HUES48 (cell line): ENCODE measurements at regions not wholly inside any gene's neighbourhood (a gene's known extent, or its start where the extent isn't known, plus 50 kb on each side); places are given as distances from the start of the nearest gene placed in this dataset.
"Not testable (repeated sequence)": the region's sequence is repeated elsewhere in the genome, so short reads cannot be mapped to it uniquely, and the experiment has no call there.

Source experiments
- H3K27ac ChIP-seq: one replicate; pipeline ENCODE4 v1.7.0; 2013; ENCODE audit warnings: low read depth, low read length, inconsistent platforms
- H3K27me3 ChIP-seq: 2 replicates; pipeline ENCODE4 v1.6.1; 2013; ENCODE audit warnings: mild to moderate bottlenecking, low read length; ENCODE audit not compliant: control insufficient read depth, insufficient read depth
- H3K36me3 ChIP-seq: 2 replicates; pipeline ENCODE4 v1.6.1; 2013; ENCODE audit warnings: low read length; ENCODE audit not compliant: control insufficient read depth, insufficient read depth
- H3K4me1 ChIP-seq: 2 replicates; pipeline ENCODE4 v1.6.1; 2013; ENCODE audit warnings: mild to moderate bottlenecking, low read length; ENCODE audit not compliant: control insufficient read depth, insufficient read depth
- H3K4me3 ChIP-seq: 2 replicates; pipeline ENCODE4 v1.5.1; 2013; ENCODE audit warnings: mild to moderate bottlenecking, low read depth, low read length
- H3K9ac ChIP-seq: 2 replicates; pipeline ENCODE4 v1.6.1; 2013; ENCODE audit warnings: mild to moderate bottlenecking, low read depth, low read length, moderate library complexity
- H3K9me3 ChIP-seq: 2 replicates; pipeline ENCODE4 v1.6.1; 2013; ENCODE audit warnings: low read length; ENCODE audit not compliant: control insufficient read depth, insufficient read depth

DNA sequence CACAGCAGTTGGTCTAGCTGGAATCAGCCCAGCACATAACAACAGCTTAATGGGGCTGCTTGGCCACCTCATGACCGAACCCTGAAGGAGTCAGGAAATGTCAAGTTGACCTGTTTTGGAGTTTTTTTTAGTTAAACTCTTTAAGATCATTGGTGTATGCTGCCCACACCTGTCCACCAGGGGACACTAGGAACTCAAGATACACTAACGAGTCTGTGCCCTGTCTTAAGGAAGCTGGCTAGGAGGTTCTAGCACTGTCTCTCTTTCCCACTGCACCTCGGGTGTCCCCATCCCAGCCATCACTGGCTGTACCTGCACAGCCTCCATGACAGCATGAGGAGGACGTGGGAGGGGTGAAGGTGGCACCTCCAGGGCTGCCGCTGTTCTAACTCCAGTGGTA lies 364.9 kb upstream of the SOX1 start:
- H3K4me1 ChIP-seq, H3K9me3 ChIP-seq, H3K36me3 ChIP-seq, H3K9ac ChIP-seq, H3K27ac ChIP-seq, H3K27me3 ChIP-seq, H3K4me3 ChIP-seq: not testable (repeated sequence)
